GM12878 (cell line): ENCODE measurements at regions not wholly inside any gene's neighbourhood (a gene's known extent, or its start where the extent isn't known, plus 50 kb on each side); places are given as distances from the start of the nearest gene placed in this dataset.

Source experiments
- ATAC-seq: fragments of 200-7000 bp; cut with Tn5 transposase; 3 replicates; pipeline ENCODE4 v1.9.1; 2020; ENCODE audit warnings: mild to moderate bottlenecking, moderate library complexity
- BruUV-seq: library from RNA; stranded (reverse); fragments of 400-500 nt; replicated peaks from 2 replicates; lab custom pipeline; 2021; lab: Mats Ljungman, UMichigan
- CTCF ChIA-PET: fragments of 300-600 bp; sonication (Branson Sonifier 250); formaldehyde crosslinking; extraction: SDS; loops from one replicate; lab custom pipeline; 2021; ENCODE audit warnings: inconsistent platforms; lab: Yijun Ruan, JAX
- POLR2A ChIA-PET: fragments of 350-600 bp; formaldehyde crosslinking; extraction: SDS; loops from one replicate; lab custom pipeline; 2021; ENCODE audit warnings: inconsistent platforms; lab: Charles Lee
- RAD21 ChIA-PET: fragments of 300-600 bp; sonication (Branson Sonifier 250); formaldehyde crosslinking; loops from one replicate; lab custom pipeline; 2023; ENCODE audit warnings: antibody characterized with exemption; ENCODE audit not compliant: unreplicated experiment; lab: Charles Lee
- SMC1A ChIA-PET: fragments of 300-600 bp; sonication (Branson Sonifier 250); formaldehyde crosslinking; loops from one replicate; lab custom pipeline; 2023; ENCODE audit not compliant: unreplicated experiment, uncharacterized antibody; lab: Charles Lee
- DNase-seq: peaks from one replicate; pipeline ENCODE4 v3.0.0-alpha.2; 2011; ENCODE audit warnings: low read depth, low spot score
- FAIRE-seq: peaks from 3 replicates; lab custom pipeline; 2011; peaks lifted over from hg19 to GRCh38; lab: Jason Lieb, UNC
- H2AFZ ChIP-seq: 2 replicates; pipeline ENCODE4 v1.6.0; 2011; ENCODE audit warnings: low read depth, low read length, control low read depth; ENCODE audit not compliant: control insufficient read depth
- H3K27ac ChIP-seq: 2 replicates; pipeline ENCODE4 v1.5.1; 2011; ENCODE audit warnings: control low read depth; ENCODE audit not compliant: control insufficient read depth, insufficient read depth
- H3K27me3 ChIP-seq, 2 experiments: replicated peaks in 1 of 2; 2 replicates each; pipeline versions ENCODE4 v1.6.0 to v1.6.1; 2011; ENCODE audit warnings: low read length in 1 of 2; ENCODE audit not compliant: control insufficient read depth in 2 of 2, insufficient read depth in 2 of 2
- H3K36me3 ChIP-seq, 2 experiments: 2 replicates each; pipeline ENCODE4 v1.5.1; 2011; ENCODE audit warnings: low read length in 1 of 2; ENCODE audit not compliant: control insufficient read depth in 2 of 2, insufficient read depth in 2 of 2
- H3K4me1 ChIP-seq: 2 replicates; pipeline ENCODE4 v1.6.1; 2011; ENCODE audit warnings: mild to moderate bottlenecking, low read length, moderate library complexity, mixed read lengths; ENCODE audit not compliant: control insufficient read depth, insufficient read depth
- H3K4me2 ChIP-seq: 2 replicates; pipeline ENCODE4 v1.6.0; 2011; ENCODE audit warnings: control low read depth; ENCODE audit not compliant: control insufficient read depth, insufficient read depth
- H3K4me3 ChIP-seq: fragments of 200-600 bp; sonication (generic); 2 replicates; pipeline ENCODE4 v1.5.1; 2016
- H3K79me2 ChIP-seq: 2 replicates; pipeline ENCODE4 v1.6.0; 2011; ENCODE audit warnings: low read length; ENCODE audit not compliant: control insufficient read depth, insufficient read depth
- H3K9ac ChIP-seq: 2 replicates; pipeline ENCODE4 v1.8.0; 2011; ENCODE audit warnings: low read length, control low read depth, mixed read lengths; ENCODE audit not compliant: control insufficient read depth, insufficient read depth
- H3K9me3 ChIP-seq: replicated peaks from 3 replicates; pipeline ENCODE4 v1.5.1; 2011; ENCODE audit warnings: mild to moderate bottlenecking, low read length; ENCODE audit not compliant: control insufficient read depth, insufficient read depth
- H4K20me1 ChIP-seq: 2 replicates; pipeline ENCODE4 v1.6.0; 2011; ENCODE audit not compliant: control insufficient read depth, insufficient read depth
- ATF7 ChIP-seq: fragments of 450-650 bp; IDR thresholded peaks from 2 replicates; pipeline ENCODE4 v1.6.1; 2016; ENCODE audit warnings: low read depth, mild to moderate bottlenecking
- BACH1 ChIP-seq: fragments of 450-650 bp; IDR thresholded peaks from 2 replicates; pipeline ENCODE4 v1.6.1; 2017; ENCODE audit warnings: mild to moderate bottlenecking, borderline replicate concordance
- EGR1 ChIP-seq, 2 experiments: IDR thresholded peaks; 1 replicate in 1 of 2; 2 replicates in 1 of 2; pipeline ENCODE4 v1.6.1; 2011 to 2012; ENCODE audit warnings: low read depth in 2 of 2, low read length in 2 of 2, borderline replicate concordance in 1 of 2, mild to moderate bottlenecking in 1 of 2, moderate library complexity in 1 of 2
- FOXK2 ChIP-seq: fragments of 450-650 bp; IDR thresholded peaks from 2 replicates; pipeline ENCODE4 v1.6.1; 2017; ENCODE audit warnings: mild to moderate bottlenecking, moderate library complexity
- IKZF2 ChIP-seq, 2 experiments: fragments of 450-650 bp; IDR thresholded peaks; 2 replicates each; pipeline ENCODE4 v1.6.1; 2017; ENCODE audit warnings: mild to moderate bottlenecking in 2 of 2, moderate library complexity in 2 of 2
- KDM1A ChIP-seq: fragments of 200-600 bp; sonication (generic); IDR thresholded peaks from 2 replicates; pipeline ENCODE4 v1.6.1; 2016; ENCODE audit warnings: borderline replicate concordance
- NFIC ChIP-seq: IDR thresholded peaks from 2 replicates; pipeline ENCODE4 v1.6.1; 2012; ENCODE audit warnings: low read depth, mild to moderate bottlenecking, inconsistent platforms, low read length, moderate library complexity
- PML ChIP-seq: IDR thresholded peaks from 2 replicates; pipeline ENCODE4 v1.6.1; 2012; ENCODE audit warnings: low read length, inconsistent platforms
- SMAD5 ChIP-seq: IDR thresholded peaks from 2 replicates; pipeline ENCODE4 v1.6.1; 2016; ENCODE audit warnings: antibody characterized with exemption, low read depth
- SRF ChIP-seq, 2 experiments: IDR thresholded peaks; 2 replicates each; pipeline ENCODE4 v1.6.1; 2011; ENCODE audit warnings: low read depth in 2 of 2, low read length in 2 of 2, mild to moderate bottlenecking in 1 of 2, moderate library complexity in 1 of 2
- ZNF207 ChIP-seq: fragments of 450-650 bp; IDR thresholded peaks from 2 replicates; pipeline ENCODE4 v1.6.1; 2014; ENCODE audit warnings: antibody characterized with exemption, mild to moderate bottlenecking, borderline replicate concordance
- ZNF592 ChIP-seq: fragments of 450-650 bp; IDR thresholded peaks from 2 replicates; pipeline ENCODE4 v1.6.1; 2017; ENCODE audit warnings: mild to moderate bottlenecking, moderate library complexity
- WGBS: methylation state at CpG from one replicate; pipeline ENCODE4 v1.1.6; 2016; ENCODE audit warnings: low lambda C conversion rate; ENCODE audit not compliant: insufficient replicate concordance, insufficient coverage; ENCODE audit errors: missing lambda C conversion rate; 5-methylcytosine and 5-hydroxymethylcytosine counted together
- in situ Hi-C: fragments of 300-500 bp; cut with MboI; formaldehyde crosslinking; loops from 9 replicates; pipeline ENCODE4 v1.14.3; 2018; ENCODE audit warnings: mixed read lengths
- intact Hi-C: fragments of 100-400 bp; cut with micrococcal nuclease; formaldehyde crosslinking; loops from one replicate; pipeline ENCODE4 v1.14.2; 2022; ENCODE audit not compliant: unreplicated experiment

DNA sequence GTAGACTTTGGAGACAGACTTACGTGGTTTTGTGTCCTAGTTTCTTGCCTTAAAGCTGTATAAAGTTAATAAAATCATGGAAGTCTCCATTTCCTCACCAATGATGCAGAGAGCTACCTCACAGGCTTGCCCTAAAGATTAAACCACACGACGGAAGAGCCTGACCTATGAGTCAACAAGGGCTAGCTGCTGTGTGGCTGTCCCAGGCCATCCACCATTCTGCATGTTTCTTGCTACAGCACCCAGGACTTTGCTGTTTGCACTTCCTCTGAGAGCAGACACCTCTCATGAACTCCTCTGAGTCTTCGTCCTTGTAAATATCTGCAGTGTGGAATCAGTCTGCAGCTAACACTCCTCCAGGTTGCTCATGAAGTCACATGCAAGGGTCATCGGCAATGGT lies 160.0 kb upstream of the TRIB2 start:
- ATAC-seq (no peak), DNase-seq (no peak), FAIRE-seq (no peak)
- ChIA-PET RAD21 (interaction anchor here (0.6 to 1.7 kb wide), 3 partner anchors 17 to 351 kb away, joined by 3 to 4 read pairs (median 3); no protein-coding TSS in a partner anchor), POLR2A (no interaction called here), SMC1A (interaction anchor here (0.9 to 1.7 kb wide), 4 partner anchors 10 to 22 kb away, joined by 3 to 6 read pairs (median 4); no protein-coding TSS in a partner anchor), CTCF (interaction anchor here (0.8 kb wide), 1 partner anchor 160 kb away, joined by 3 read pairs; the partner anchor contains the start of gene TRIB2)
- Histone ChIP-seq H4K20me1 (no peaks in the 10 kb centered on the region), H3K4me3 (no peak overlapping the region), H3K27me3 (no peaks in the 10 kb centered on the region), H3K9me3 (no peaks in the 10 kb centered on the region), H3K4me1 (peaks cover 7% of the 10 kb centered on the region), H3K9ac (no peak overlapping the region), H3K4me2 (no peak overlapping the region), H3K27ac (no peak overlapping the region), H2AFZ (no peak overlapping the region), H3K79me2 (no peaks in the 10 kb centered on the region), H3K36me3 (no peaks in the 10 kb centered on the region)
- intact Hi-C loops (no loop called here), in situ Hi-C loops (no loop called here)
- 97% methylated on average over 5 of the region's 5 CpGs for WGBS
- TF ChIP-seq EGR1 (IDR thresholded peaks at IDR 0.05; ENCODE audit: borderline replicate concordance in 1 of 2, low read depth in 2 of 2, low read length in 2 of 2): no peak
- no peak for TF ChIP-seq FOXK2
- TF ChIP-seq ATF7: no peak
- no peak for TF ChIP-seq ZNF207
- no peak for TF ChIP-seq KDM1A
- no peak for TF ChIP-seq BACH1
- TF ChIP-seq SMAD5: no peak
- TF ChIP-seq NFIC: no peak
- no peak for TF ChIP-seq IKZF2 (IDR thresholded peaks at IDR 0.05)
- no peak for TF ChIP-seq PML
- TF ChIP-seq SRF (IDR thresholded peaks at IDR 0.05; ENCODE audit: low read depth in 2 of 2, low read length in 2 of 2): no peak
- no peak for TF ChIP-seq ZNF592
- no TSS peak for BruUV-seq
